K562 (cell line): ENCODE measurements at regions not wholly inside any gene's neighbourhood (a gene's known extent, or its start where the extent isn't known, plus 50 kb on each side); places are given as distances from the start of the nearest gene placed in this dataset.

ENCODE experiments used
- ATAC-seq: fragments of 200-7000 bp; cut with Tn5 transposase; 3 replicates; pipeline ENCODE4 v1.9.1; 2020; ENCODE audit warnings: moderate library complexity
- BruUV-seq: library from RNA; stranded (reverse); fragments of 400-500 nt; replicated peaks from 2 replicates; lab custom pipeline; 2021; lab: Mats Ljungman, UMichigan
- CTCF ChIA-PET: fragments of 300-600 bp; formaldehyde crosslinking; extraction: SDS; loops from one replicate; lab custom pipeline; 2021; ENCODE audit warnings: low intra/inter-chr PET ratio; lab: Yijun Ruan, JAX
- POLR2A ChIA-PET: fragments of 300-600, 350-650 bp; sonication (Branson Sonifier 250); formaldehyde crosslinking; extraction: SDS; loops from one replicate; lab custom pipeline; 2021; ENCODE audit warnings: antibody characterized with exemption, inconsistent platforms; lab: Yijun Ruan, JAX
- DNase-seq, 4 experiments: peaks; one replicate each; pipeline versions ENCODE4 v3.0.0 to v3.0.0-alpha.2; 2011 to 2018; ENCODE audit warnings: low spot score in 3 of 4, mixed read lengths in 3 of 4; ENCODE audit errors: extremely low read depth in 1 of 4
- FAIRE-seq: peaks from 2 replicates; lab custom pipeline; 2011; peaks lifted over from hg19 to GRCh38; lab: Jason Lieb, UNC
- H2AFZ ChIP-seq: 2 replicates; pipeline ENCODE4 v1.6.0; 2011; ENCODE audit warnings: low read depth, low read length, control low read depth, inconsistent platforms
- H3K27ac ChIP-seq: fragments of 200-600 bp; 3 replicates; pipeline ENCODE4 v1.8.0; 2011; ENCODE audit warnings: low read depth, mild to moderate bottlenecking, control low read depth, inconsistent platforms, low read length, moderate library complexity, mixed read lengths; ENCODE audit errors: extremely low read depth
- H3K27me3 ChIP-seq, 2 experiments: fragments of 300-600 bp in 1 of 2; 2 replicates in 1 of 2; 3 replicates in 1 of 2; pipeline versions ENCODE4 v1.6.0 to v1.8.0; 2011; ENCODE audit warnings: inconsistent platforms in 2 of 2, low read length in 2 of 2, mild to moderate bottlenecking in 1 of 2, mixed read lengths in 1 of 2, moderate library complexity in 1 of 2; ENCODE audit not compliant: control insufficient read depth in 2 of 2, insufficient read depth in 2 of 2
- H3K36me3 ChIP-seq: fragments of 300-600 bp; 3 replicates; pipeline ENCODE4 v1.8.0; 2011; ENCODE audit warnings: mild to moderate bottlenecking, low read length, inconsistent platforms; ENCODE audit not compliant: control insufficient read depth, insufficient read depth
- H3K4me1 ChIP-seq, 2 experiments: fragments of 200-600 bp in 1 of 2; replicated peaks in 1 of 2; 2 replicates in 1 of 2; 3 replicates in 1 of 2; pipeline versions ENCODE4 v1.5.1 to v1.8.0; 2011; ENCODE audit warnings: inconsistent platforms in 2 of 2, low read length in 2 of 2, mild to moderate bottlenecking in 1 of 2, mixed read lengths in 1 of 2, moderate library complexity in 1 of 2; ENCODE audit not compliant: control insufficient read depth in 2 of 2, insufficient read depth in 2 of 2
- H3K4me2 ChIP-seq: 2 replicates; pipeline ENCODE4 v1.6.1; 2011; ENCODE audit warnings: low read length, control low read depth, inconsistent platforms, mixed read lengths; ENCODE audit not compliant: insufficient read depth
- H3K4me3 ChIP-seq: fragments of 200-600 bp; sonication (generic), shearing (Covaris generic); 2 replicates; pipeline ENCODE4 v1.5.1; 2016; ENCODE audit warnings: control low read depth, inconsistent platforms
- H3K79me2 ChIP-seq: fragments of 200-600 bp; 3 replicates; pipeline ENCODE4 v1.8.0; 2011; ENCODE audit warnings: low read length, inconsistent platforms; ENCODE audit not compliant: control insufficient read depth, insufficient read depth
- H3K9ac ChIP-seq, 2 experiments: 2 replicates each; pipeline versions ENCODE4 v1.6.0 to v1.6.1; 2011; ENCODE audit warnings: low read depth in 2 of 2, low read length in 2 of 2, control low read depth in 1 of 2, inconsistent platforms in 1 of 2, mild to moderate bottlenecking in 1 of 2, mixed read lengths in 1 of 2; ENCODE audit not compliant: insufficient read depth in 1 of 2
- H3K9me1 ChIP-seq: one replicate; pipeline ENCODE4 v1.6.0; 2011; ENCODE audit warnings: inconsistent platforms, mild to moderate bottlenecking, low read length, moderate library complexity; ENCODE audit not compliant: control insufficient read depth, insufficient read depth
- H3K9me3 ChIP-seq: replicated peaks from 2 replicates; pipeline ENCODE4 v1.5.1; 2011; ENCODE audit warnings: low read depth, low read length, inconsistent platforms; ENCODE audit not compliant: control insufficient read depth, insufficient read depth
- H4K20me1 ChIP-seq: replicated peaks from 2 replicates; pipeline ENCODE4 v1.6.1; 2011; ENCODE audit warnings: low read length, inconsistent platforms, mixed read lengths; ENCODE audit not compliant: control insufficient read depth, insufficient read depth
- KLF6 ChIP-seq: fragments of 250-450 bp; sonication (Bioruptor Pico); IDR thresholded peaks from 2 replicates; pipeline ENCODE4 v1.4.0; 2020; ENCODE audit warnings: mild to moderate bottlenecking, moderate library complexity, borderline replicate concordance
- L3MBTL2 ChIP-seq: fragments of 450-650 bp; IDR thresholded peaks from 2 replicates; pipeline ENCODE4 v1.6.1; 2016; ENCODE audit warnings: mild to moderate bottlenecking, moderate library complexity
- MAFG ChIP-seq: fragments of 450-650 bp; conservative IDR thresholded peaks from 2 replicates; pipeline ENCODE4 v1.6.1; 2016; ENCODE audit warnings: missing genetic modification characterization, missing compliant biosample characterization
- NFIX ChIP-seq: fragments of 250-450 bp; sonication (Bioruptor Pico); IDR thresholded peaks from 2 replicates; pipeline ENCODE4 v1.4.0; 2020; ENCODE audit warnings: low read depth, mild to moderate bottlenecking, moderate library complexity
- POLR2B ChIP-seq: fragments of 450-650 bp; IDR thresholded peaks from 2 replicates; pipeline ENCODE4 v1.6.1; 2018; ENCODE audit warnings: low read depth; ENCODE audit not compliant: partially characterized antibody
- SIRT6 ChIP-seq: IDR thresholded peaks from one replicate; pipeline ENCODE4 v1.6.1; 2012; ENCODE audit warnings: low read depth, mild to moderate bottlenecking, control low read depth, inconsistent platforms, low read length, moderate library complexity
- SMAD4 ChIP-seq: fragments of 250-450 bp; sonication (Bioruptor Pico); conservative IDR thresholded peaks from 2 replicates; pipeline ENCODE4 v1.8.0; 2021; ENCODE audit warnings: inconsistent platforms, mild to moderate bottlenecking, moderate library complexity
- ZNF584 ChIP-seq: fragments of 200-800 bp; sonication (Bioruptor generic); IDR thresholded peaks from 2 replicates; pipeline ENCODE4 v1.6.1; 2016; ENCODE audit warnings: low read depth, mild to moderate bottlenecking, missing genetic modification characterization, missing compliant biosample characterization
- WGBS: fragments of 100-300 bp; shearing (Covaris generic); methylation state at CpG from one replicate; pipeline ENCODE4 v1.1.6; 2016; ENCODE audit warnings: low coverage, mixed read lengths; ENCODE audit not compliant: insufficient coverage; ENCODE audit errors: missing lambda C conversion rate; 5-methylcytosine and 5-hydroxymethylcytosine counted together
- in situ Hi-C: fragments of 300-500 bp; cut with MboI; formaldehyde crosslinking; loops from 4 replicates; pipeline ENCODE4 v1.15.0; 2018; ENCODE audit warnings: inconsistent platforms, mixed read lengths
- intact Hi-C: fragments of 100-400 bp; cut with micrococcal nuclease; formaldehyde crosslinking; loops from 2 replicates; pipeline ENCODE4 v1.14.2; 2022
- TF ChIP-seq, protein P1 (sequence below): fragments of 450-650 bp; formaldehyde crosslinking; IDR thresholded peaks from 2 replicates; pipeline ENCODE4 v1.4.0; 2020; ENCODE audit warnings: mild to moderate bottlenecking, mixed read lengths
- TF ChIP-seq, protein P2 (sequence below), 3 experiments: IDR thresholded peaks in 2 of 3; conservative IDR thresholded peaks in 1 of 3; 2 replicates each; pipeline ENCODE4 v1.5.1; 2011 to 2012; ENCODE audit warnings: low read length in 3 of 3, mild to moderate bottlenecking in 3 of 3, control low read depth in 2 of 3, improper control_type of control experiment in 1 of 3, inconsistent platforms in 1 of 3, low read depth in 1 of 3, mixed read lengths in 1 of 3, moderate library complexity in 1 of 3; ENCODE audit not compliant: insufficient read depth in 2 of 3

GRCh38 chr5:39541920-39542319, 117.1 kb upstream of the DAB2 start:
- H3K27me3 ChIP-seq: peaks cover 4 to 5% of the 10 kb centered on the region in 2 experiments; a peak in 2 of 5 replicates
- no peak overlapping the region for H3K4me2 ChIP-seq
- no peaks in the 10 kb centered on the region for H3K9me1 ChIP-seq
- CTCF ChIA-PET: no interaction called here
- in situ Hi-C loops: no loop called here
- FAIRE-seq: no peak
- no TSS peak for BruUV-seq
- H3K36me3 ChIP-seq: no peaks in the 10 kb centered on the region
- no peaks in the 10 kb centered on the region for H3K9me3 ChIP-seq
- no peak overlapping the region for H2AFZ ChIP-seq
- peaks cover 0 to 8% of the 10 kb centered on the region in 2 experiments; a peak in 2 of 5 replicates for H3K4me1 ChIP-seq
- H3K79me2 ChIP-seq: no peaks in the 10 kb centered on the region
- no peak overlapping the region for H3K9ac ChIP-seq
- intact Hi-C loops: no loop called here
- H4K20me1 ChIP-seq: no peaks in the 10 kb centered on the region
- DNase-seq: no peak
- ATAC-seq: no peak
- H3K27ac ChIP-seq: no peak overlapping the region
- WGBS: under 1% methylated on average over 5 of the region's 5 CpGs
- H3K4me3 ChIP-seq: no peak overlapping the region
- POLR2A ChIA-PET: no interaction called here
- TF ChIP-seq, protein P1, sequence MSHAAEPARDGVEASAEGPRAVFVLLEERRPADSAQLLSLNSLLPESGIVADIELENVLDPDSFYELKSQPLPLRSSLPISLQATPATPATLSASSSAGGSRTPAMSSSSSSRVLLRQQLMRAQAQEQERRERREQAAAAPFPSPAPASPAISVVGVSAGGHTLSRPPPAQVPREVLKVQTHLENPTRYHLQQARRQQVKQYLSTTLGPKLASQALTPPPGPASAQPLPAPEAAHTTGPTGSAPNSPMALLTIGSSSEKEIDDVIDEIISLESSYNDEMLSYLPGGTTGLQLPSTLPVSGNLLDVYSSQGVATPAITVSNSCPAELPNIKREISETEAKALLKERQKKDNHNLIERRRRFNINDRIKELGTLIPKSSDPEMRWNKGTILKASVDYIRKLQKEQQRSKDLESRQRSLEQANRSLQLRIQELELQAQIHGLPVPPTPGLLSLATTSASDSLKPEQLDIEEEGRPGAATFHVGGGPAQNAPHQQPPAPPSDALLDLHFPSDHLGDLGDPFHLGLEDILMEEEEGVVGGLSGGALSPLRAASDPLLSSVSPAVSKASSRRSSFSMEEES (CRISPR knock-in tag): no peak
- TF ChIP-seq NFIX (no peak), MAFG (no peak), SMAD4 (no peak), SIRT6 (no peak), POLR2B (no peak), KLF6 (CRISPR knock-in tag) (no peak), L3MBTL2 (peak; percentile 54; the same call in 1 of the 2 replicates), ZNF584 (CRISPR knock-in tag) (no peak)
- TF ChIP-seq, protein P2, sequence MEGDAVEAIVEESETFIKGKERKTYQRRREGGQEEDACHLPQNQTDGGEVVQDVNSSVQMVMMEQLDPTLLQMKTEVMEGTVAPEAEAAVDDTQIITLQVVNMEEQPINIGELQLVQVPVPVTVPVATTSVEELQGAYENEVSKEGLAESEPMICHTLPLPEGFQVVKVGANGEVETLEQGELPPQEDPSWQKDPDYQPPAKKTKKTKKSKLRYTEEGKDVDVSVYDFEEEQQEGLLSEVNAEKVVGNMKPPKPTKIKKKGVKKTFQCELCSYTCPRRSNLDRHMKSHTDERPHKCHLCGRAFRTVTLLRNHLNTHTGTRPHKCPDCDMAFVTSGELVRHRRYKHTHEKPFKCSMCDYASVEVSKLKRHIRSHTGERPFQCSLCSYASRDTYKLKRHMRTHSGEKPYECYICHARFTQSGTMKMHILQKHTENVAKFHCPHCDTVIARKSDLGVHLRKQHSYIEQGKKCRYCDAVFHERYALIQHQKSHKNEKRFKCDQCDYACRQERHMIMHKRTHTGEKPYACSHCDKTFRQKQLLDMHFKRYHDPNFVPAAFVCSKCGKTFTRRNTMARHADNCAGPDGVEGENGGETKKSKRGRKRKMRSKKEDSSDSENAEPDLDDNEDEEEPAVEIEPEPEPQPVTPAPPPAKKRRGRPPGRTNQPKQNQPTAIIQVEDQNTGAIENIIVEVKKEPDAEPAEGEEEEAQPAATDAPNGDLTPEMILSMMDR (IDR thresholded peaks at IDR 0.05 in 2 of 3, conservative IDR thresholded peaks at IDR 0.05 in 1 of 3; ENCODE audit: insufficient read depth in 2 of 3, low read depth in 1 of 3, low read length in 3 of 3): no peak
